ENCODE measurements at regions not wholly inside any gene's neighbourhood (a gene's known extent, or its start where the extent isn't known, plus 50 kb on each side); places are given as distances from the start of the nearest gene placed in this dataset.
A peak's percentile ranks its signal among the peaks of the same experiment; 100 is the strongest.

GRCh38 chr2:51454177-51454576, 422.2 kb upstream of the NRXN1 start:
- no peak overlapping the region for H3K9ac ChIP-seq (ENCODE audit: low read length)

GRCh38 chr2:51448911-51449310, 417.0 kb upstream of the NRXN1 start:
- Histone ChIP-seq H3K9me2 (replicated peaks; ENCODE audit: insufficient read depth, low read length) (no peaks in the 10 kb centered on the region), H3K27ac (ENCODE audit: low read depth, low read length) (no peak overlapping the region), H4K20me1 (ENCODE audit: low read depth, low read length) (no peaks in the 10 kb centered on the region), H2AFZ (ENCODE audit: low read depth, low read length, severe bottlenecking) (no peak overlapping the region), H3K4me2 (ENCODE audit: low read depth, low read length, poor library complexity, severe bottlenecking) (no peak overlapping the region), H3K27me3 (ENCODE audit: low read length) (no peaks in the 10 kb centered on the region), H3F3A (ENCODE audit: insufficient read depth) (no peaks in the 10 kb centered on the region), H3K9ac (ENCODE audit: low read length) (no peak overlapping the region), H3K4me3 (ENCODE audit: insufficient read depth, low read length, poor library complexity, severe bottlenecking) (no peak overlapping the region), H3K36me3 (ENCODE audit: low read length) (no peaks in the 10 kb centered on the region), H3K79me2 (ENCODE audit: insufficient read depth, low read length) (no peaks in the 10 kb centered on the region), H3K9me3 (ENCODE audit: insufficient read depth, low read length) (no peaks in the 10 kb centered on the region)
- TF ChIP-seq CTCF (IDR thresholded peaks at IDR 0.05; ENCODE audit: insufficient read depth, low read length, poor library complexity, severe bottlenecking) (no peak), EZH2phosphoT487 (conservative IDR thresholded peaks at IDR 0.05; ENCODE audit: low read length) (no peak)

More at GRCh38 chr2:51454177-51454576, 422.2 kb upstream of the NRXN1 start:
- H4K20me1 ChIP-seq (ENCODE audit: low read depth, low read length) = no peaks in the 10 kb centered on the region
- no peaks in the 10 kb centered on the region for H3K27me3 ChIP-seq (ENCODE audit: low read length)
- no peak overlapping the region for H3K4me2 ChIP-seq (ENCODE audit: low read depth, low read length, poor library complexity, severe bottlenecking)
- no peaks in the 10 kb centered on the region for H3K79me2 ChIP-seq (ENCODE audit: insufficient read depth, low read length)
- H3K9me2 ChIP-seq (replicated peaks; ENCODE audit: insufficient read depth, low read length) = no peaks in the 10 kb centered on the region
- H3K4me3 ChIP-seq (ENCODE audit: insufficient read depth, low read length, poor library complexity, severe bottlenecking) = no peak overlapping the region
- H3K27ac ChIP-seq (ENCODE audit: low read depth, low read length) = no peak overlapping the region
- no peaks in the 10 kb centered on the region for H3K36me3 ChIP-seq (ENCODE audit: low read length)
- no peaks in the 10 kb centered on the region for H3F3A ChIP-seq (ENCODE audit: insufficient read depth)
- peak overlapping the region; percentile 19 for H2AFZ ChIP-seq (ENCODE audit: low read depth, low read length, severe bottlenecking)
- no peaks in the 10 kb centered on the region for H3K9me3 ChIP-seq (ENCODE audit: insufficient read depth, low read length)
- TF ChIP-seq CTCF (IDR thresholded peaks at IDR 0.05; ENCODE audit: insufficient read depth, low read length, poor library complexity, severe bottlenecking) (no peak), EZH2phosphoT487 (conservative IDR thresholded peaks at IDR 0.05; ENCODE audit: low read length) (no peak)

GRCh38 chr2:51441786-51442185, 409.9 kb upstream of the NRXN1 start:
- Histone ChIP-seq H3K4me2 (ENCODE audit: low read depth, low read length, poor library complexity, severe bottlenecking) (no peak overlapping the region), H3K9me2 (replicated peaks; ENCODE audit: insufficient read depth, low read length) (no peaks in the 10 kb centered on the region), H4K20me1 (ENCODE audit: low read depth, low read length) (no peaks in the 10 kb centered on the region), H3F3A (ENCODE audit: insufficient read depth) (no peaks in the 10 kb centered on the region), H3K4me3 (ENCODE audit: insufficient read depth, low read length, poor library complexity, severe bottlenecking) (no peak overlapping the region), H3K36me3 (ENCODE audit: low read length) (no peaks in the 10 kb centered on the region), H3K9ac (ENCODE audit: low read length) (no peak overlapping the region), H3K79me2 (ENCODE audit: insufficient read depth, low read length) (no peaks in the 10 kb centered on the region), H3K27me3 (ENCODE audit: low read length) (no peaks in the 10 kb centered on the region), H3K9me3 (ENCODE audit: insufficient read depth, low read length) (no peaks in the 10 kb centered on the region), H2AFZ (ENCODE audit: low read depth, low read length, severe bottlenecking) (no peak overlapping the region), H3K27ac (ENCODE audit: low read depth, low read length) (no peak overlapping the region)
- TF ChIP-seq EZH2phosphoT487 (conservative IDR thresholded peaks at IDR 0.05; ENCODE audit: low read length) = no peak
- TF ChIP-seq CTCF (IDR thresholded peaks at IDR 0.05; ENCODE audit: insufficient read depth, low read length, poor library complexity, severe bottlenecking) = no peak

All from SU-DHL-6 (cell line).